EL (cell line): ENCODE measurements at regions not wholly inside any gene's neighbourhood (a gene's known extent, or its start where the extent isn't known, plus 50 kb on each side); places are given as distances from the start of the nearest gene placed in this dataset.

Source experiments
- DNase-seq: peaks from one replicate; pipeline ENCODE4 v3.0.0-alpha.2; 2016

DNA sequence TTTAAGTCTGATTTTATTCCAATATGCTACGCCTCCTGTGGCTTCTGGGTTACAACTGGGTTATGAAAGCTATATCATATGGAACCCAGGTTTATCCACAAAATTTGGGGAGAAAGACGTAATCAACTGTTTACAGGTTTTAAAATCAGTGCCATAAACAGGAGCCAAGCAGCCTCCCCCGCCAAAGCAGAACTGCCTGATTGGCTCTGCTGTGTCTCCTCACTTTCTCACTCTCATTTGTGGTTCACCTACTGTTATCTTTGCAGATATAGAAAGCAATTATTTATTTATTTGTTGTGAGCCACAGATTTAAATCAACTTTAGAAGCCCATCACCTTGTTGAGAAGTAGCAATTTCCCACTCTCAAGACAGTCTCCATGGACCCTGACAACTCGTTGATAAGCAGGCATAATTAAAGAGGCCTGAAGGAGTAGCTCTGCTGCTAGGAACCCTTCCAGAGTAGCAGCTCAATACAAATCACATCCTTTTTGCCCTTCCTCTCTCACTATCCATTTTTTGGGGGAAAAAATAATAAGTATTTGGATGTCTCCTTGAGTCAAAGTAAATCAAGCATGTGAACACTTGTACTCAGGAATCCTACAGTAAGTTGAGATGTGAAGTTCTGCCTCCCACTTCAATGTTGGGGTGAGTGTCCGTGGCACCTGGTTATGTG, 191.0 kb upstream of the CCDC150 start:
- no peak for DNase-seq

DNA sequence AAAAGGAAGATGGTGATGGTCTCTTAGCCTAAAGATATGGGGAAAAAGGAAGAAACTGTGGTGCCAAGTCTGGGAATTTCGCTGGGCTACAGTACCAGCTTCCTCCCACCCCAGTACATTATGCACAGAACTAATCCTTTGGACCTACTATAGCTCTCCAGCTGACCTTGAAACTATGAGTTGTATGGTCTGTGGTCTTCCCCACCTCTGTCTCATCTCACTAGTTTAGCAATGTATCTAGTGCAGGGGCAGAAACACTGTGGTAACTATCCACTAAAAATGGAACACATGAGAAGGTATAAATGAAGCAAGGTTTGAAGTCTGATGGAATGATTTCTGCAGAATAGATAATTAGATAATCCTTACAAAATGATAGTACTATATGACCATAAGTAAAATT, 190.4 kb upstream of the CCDC150 start:
- DNase-seq = no peak

DNA sequence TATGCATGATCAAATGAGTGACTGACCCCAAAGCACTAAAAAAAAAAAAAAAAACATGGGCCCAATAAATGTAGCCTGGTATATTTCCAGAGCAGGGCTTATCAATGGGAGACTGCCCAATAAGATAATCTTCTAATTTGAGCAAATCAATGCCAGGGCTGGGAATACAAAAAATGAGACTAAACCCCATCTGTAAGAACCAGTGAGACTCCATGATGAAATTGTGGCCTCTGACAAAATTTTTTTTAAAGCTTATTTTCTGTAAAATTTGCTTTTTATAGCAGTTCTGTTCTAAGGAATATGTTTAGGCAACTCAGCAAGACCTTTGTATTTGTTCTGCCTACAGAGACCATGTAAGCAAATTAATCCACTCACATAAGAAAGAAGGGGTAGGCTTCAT, 186.8 kb upstream of the CCDC150 start:
- DNase-seq = no peak

DNA sequence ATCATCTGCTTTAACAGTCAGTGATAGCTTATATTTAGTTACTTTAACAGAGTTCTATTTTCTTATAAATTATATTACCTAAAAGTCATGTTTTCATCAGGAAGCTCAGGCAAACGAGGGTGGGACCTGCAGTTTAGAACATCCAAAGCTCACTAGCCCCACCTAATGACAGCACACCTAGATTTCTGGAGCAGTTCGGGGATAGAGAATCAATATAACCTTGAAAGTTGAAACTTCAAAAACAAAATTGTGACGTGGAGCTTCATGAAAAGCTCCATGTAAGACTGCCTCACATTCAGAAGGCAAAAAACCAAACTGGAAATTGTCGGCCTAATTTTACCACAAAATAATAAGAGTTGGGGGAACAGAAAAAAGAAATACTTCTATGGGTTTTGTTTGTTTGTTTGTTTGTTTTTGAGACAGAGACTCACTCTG, 185.9 kb upstream of the CCDC150 start:
- DNase-seq = peak; percentile 47

DNA sequence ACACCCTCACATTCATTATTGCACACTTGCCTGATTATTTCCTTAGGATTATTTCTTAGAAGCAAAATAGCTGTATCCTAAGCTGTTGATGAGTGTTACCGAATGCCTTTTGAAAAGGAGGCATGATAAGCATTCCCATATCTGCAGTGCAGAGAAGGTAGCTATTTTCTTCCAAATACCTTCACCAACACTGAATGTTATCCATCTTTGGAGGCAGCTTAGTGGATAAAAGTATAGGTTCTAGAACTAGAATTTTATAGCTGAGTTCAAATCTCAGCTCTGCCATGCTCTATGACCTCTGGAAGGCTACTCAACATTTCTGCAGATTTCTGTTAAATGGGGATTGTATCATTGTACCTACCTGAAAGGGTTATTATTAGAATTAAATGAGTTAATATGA, 185.0 kb upstream of the CCDC150 start:
- DNase-seq = no peak

DNA sequence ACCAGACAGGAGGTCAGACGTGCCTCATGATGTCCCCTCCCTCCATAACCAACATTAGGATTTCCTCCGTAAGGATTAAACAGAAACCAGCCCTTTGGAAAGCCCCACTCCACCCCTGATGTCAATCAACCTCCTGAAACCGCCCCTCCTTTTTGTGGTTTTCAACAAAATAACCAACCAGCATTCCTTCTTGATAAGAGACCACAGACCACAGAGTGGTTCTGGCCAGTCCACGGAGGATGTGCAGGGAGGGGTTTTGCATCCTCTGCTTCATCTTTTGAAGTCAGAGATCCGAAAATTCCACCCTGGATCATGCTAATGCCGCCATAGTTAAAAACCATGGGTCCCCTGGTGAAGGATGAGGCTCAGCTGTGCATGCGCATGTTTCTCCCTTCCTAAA, 180.0 kb upstream of the CCDC150 start:
- peak; percentile 46 for DNase-seq

DNA sequence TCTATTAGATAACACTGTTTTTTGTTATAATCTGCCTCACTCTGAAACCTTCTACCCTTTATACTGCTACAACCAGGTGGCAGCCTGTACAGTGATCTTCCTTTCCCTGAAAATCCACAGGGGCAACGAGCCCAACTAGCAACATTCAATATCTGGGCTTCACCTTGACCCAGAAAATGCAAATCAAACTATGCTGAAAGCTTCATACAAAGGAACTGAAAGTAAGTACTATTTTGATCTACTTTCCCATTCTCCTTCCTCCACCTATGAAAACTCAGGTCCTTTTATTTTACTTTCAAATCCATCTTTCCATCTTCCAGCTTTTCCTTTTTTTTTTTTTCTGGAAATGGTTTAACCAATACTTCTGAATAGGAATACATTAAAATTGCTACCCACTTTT, 175.8 kb upstream of the CCDC150 start:
- no peak for DNase-seq

DNA sequence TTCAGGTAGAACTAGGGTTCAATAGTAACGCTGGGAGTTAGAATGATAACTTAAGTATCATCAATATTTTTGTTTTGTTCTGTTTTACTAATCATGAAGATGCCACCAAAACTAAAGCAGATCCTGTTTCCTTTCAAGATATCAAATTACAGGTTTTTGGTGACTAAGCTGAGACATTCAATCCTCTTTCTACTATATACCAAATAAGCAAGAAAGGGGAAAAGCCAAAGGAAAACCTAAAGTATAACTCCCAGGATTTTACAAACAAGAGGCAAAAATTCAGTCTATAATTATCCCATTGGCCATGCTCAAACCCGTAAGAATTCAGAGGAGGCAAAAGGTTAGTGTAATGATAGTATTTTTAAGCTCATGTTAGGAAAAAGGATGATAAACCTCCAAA, 175.2 kb upstream of the CCDC150 start:
- no peak for DNase-seq

DNA sequence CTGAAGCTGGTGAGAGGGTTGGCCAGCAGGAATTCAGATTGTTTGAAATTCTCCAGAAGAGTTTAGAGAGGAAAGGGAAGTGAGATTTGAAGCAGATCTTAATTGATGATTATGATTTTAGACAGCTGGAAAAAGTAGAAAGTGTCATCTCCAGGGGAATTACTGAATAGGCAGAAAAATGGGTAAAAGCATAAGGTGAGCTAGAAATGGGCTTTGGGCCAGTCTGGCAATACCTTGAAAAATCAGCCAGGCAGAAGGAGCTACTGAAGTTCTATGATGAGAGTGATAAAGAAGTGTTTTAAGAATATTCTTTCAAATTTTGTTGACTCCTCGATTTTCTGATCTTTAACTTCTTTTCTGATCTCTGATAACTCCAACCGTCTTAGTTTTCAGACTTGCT, 172.9 kb upstream of the CCDC150 start:
- DNase-seq = no peak

DNA sequence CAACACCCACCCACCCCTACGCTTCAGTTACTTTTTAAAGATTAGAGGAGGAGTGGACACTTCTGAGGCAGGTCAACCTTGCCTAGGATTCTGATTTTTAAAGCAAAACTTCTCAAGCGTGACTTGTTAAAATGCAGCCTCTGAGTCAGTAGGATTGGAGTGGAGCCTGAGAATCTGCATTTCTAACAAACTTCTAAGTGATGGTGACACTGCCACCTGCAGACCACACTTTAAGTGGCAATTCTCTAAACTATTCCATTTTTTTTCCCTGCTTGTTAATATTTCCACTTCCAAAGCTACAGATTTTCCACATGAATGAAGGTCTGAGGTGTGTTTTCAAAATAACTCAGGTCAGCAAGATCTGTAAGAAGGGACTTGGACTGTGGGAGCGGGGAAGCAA, 171.1 kb upstream of the CCDC150 start:
- DNase-seq = no peak

DNA sequence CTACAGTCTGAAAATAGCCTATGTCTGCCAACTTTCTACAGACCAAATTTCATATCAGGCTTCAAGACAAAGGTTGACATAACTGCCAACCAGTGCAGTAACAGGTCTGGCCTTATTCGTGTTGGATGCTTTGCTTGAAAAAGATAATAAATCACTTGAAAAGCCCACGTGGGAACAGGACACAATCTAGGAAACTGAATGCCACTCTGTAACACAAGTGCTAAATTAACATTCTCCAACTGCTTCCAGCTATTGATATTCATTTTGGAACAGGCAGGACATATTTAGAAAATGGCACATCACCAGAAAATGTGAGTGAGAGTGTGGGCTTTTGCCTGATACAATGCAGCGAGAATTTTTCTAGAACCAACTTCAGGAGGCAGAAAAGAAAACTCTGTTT, 165.9 kb upstream of the CCDC150 start:
- DNase-seq = no peak

DNA sequence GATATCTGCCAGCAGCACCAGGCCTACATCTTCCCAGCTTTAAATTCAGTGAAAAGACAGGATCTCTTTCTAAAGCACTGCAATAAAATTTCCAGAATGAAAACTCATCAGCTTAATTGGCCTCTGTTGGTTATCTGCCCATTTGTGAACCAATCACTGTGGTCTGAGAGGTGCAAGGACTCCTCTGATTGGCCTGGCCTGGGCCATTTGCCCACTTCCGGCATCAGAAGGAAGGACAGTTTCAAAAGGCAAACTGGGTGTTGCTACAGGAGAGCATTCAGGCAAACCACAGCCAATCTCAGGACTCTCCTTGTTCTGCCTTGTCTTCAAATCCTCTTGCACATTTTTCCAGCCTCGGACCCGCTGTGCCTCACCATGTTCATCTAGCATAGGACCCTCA, 163.9 kb upstream of the CCDC150 start:
- DNase-seq = no peak

DNA sequence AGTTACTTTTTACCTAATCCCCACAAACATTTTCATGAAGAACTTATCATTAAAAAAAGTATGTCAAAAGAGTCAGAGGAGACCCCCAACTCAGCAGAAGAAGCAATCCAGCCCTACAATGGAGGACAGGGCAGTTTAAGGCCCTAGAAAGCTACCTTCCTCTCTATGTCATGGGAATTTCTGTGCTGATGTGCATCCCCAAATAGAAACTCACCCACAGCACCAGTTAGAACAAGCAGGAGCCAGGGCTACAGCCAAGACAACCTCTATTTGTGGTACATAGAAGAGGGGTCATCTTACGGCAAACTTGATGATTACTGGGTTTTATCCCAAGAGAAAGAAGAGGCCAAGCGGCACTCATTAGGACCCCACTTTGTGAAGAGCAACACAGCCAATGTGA, 160.9 kb upstream of the CCDC150 start:
- DNase-seq = no peak

DNA sequence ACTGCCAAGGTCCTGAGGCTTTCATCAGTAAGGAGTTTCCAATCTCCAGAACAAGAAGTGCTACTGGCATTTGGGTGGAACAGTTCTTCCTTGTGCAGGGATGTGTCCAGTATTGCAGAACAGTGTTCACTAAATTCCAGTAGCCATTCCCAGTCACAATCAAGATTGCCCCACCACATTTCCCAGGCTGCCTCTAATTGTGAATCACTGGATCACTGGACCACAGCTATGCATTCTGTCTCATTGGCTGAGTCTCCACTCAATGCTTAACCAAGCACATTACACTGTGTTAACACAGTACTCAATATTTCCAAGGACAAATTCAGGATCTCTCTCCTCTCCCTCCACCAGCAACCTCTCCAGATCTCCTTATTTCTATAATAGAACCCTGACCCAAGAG, 160.2 kb upstream of the CCDC150 start:
- DNase-seq = peak; percentile 82

DNA sequence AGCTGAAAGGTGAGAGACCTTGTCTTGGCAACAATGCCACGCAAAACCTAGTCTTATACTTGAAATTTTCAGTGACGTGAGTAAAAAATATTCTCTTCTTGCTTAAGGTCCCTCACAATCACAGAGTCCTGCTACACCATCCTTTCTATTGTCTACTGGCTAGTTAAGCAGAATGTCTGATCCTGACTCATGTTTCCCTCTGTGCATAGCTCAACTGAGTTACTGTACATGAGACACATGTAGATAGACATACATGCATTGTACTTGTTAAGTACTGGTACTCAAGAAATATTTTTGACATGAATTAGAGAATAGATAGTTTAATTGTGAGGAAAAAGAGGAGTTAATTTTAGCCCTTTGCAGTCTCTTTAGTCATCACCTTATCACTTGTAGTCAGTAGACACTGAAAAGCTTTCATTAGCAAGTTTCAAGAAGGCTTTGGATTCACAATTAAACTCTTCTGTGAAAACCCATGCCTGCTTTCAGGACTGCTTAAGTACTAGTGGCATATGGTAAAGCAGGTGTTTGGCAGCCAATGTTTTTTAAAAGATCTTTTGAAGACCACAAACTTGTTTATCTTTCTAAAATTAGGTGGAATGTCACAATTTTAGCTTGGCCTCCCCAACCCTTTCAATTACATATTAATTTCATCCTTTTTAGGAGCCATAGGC, 158.7 kb upstream of the CCDC150 start:
- peak; percentile 36 for DNase-seq

DNA sequence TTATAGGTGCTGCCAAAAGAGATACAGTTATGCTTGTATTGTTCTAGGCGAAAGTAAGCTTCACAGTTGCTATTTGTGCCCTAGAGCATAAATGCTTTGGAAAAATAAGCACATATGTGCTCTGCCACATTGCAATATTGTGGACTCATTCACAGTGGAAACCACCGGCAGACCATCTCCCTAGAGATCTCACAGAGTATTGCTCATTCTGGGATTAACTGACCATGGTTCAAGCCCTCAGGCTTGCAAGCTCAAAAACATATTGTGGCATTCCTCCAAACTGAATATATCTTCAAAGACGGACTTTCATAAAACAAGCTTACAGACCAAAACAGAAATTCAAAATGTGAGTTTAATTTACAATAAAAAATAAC, 158.2 kb upstream of the CCDC150 start:
- DNase-seq = peak; percentile 92

DNA sequence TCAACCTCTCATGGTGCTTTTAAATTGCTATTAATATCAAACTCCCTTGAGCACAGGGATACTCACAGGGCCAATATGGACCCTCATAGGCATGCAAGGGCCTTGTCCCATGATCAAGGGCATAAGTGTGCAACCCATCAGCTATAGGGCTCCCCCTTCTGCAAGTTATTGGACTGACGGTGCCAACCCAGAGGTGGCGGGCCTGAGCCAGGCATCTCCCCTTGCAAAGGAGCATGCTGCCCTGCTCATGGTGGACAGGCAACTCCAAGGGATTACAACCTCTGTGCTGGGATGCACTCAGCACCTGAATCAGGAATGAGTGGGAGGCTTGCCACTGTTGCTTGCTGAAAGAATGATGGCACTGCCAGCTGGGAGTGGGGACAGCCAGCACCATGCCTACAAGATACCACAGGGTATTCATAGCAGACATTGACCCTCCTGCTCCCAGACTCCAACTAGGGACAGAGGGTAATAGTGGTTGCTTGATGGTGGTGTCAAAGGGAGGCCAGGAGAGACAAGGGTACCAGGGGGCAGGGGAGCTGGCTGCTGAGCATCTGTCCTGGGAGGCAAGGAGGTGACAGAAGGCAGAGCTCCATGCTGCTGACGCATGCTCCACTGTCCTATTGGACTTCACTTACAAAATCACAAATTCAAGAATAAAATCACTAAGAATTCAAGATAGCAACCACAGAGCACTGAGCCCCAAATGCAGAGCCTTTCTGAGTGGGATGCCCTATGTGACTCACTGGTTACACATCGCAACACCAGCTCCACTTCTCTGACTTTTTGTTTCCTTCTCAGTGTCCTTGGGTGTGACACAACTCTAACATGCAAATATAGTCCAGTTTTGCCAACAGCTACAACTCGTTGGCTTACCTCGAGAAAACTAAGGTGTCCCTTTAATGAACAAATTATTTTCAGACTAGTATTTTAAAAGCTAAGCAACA, 157.1 kb upstream of the CCDC150 start:
- DNase-seq = peak; percentile 80

DNA sequence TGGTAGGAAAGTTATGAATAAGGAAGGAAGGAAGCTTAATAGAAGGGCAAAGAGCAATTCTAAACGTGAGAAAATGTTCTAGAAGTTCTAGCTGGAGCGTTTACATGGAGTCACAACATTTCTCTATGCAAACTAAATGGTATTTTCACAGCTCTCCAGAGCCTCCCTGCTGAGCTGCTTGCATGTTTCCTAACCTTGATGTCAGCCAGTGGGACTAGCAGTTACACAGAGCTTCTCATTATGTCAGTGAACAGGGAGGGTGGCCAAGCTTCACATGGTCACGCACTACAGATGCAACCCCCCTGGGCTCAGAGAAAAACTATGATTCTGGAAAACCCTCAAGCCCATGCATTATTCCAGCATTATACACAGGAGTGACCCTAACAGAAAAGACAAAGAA, 153.4 kb upstream of the CCDC150 start:
- DNase-seq = no peak

DNA sequence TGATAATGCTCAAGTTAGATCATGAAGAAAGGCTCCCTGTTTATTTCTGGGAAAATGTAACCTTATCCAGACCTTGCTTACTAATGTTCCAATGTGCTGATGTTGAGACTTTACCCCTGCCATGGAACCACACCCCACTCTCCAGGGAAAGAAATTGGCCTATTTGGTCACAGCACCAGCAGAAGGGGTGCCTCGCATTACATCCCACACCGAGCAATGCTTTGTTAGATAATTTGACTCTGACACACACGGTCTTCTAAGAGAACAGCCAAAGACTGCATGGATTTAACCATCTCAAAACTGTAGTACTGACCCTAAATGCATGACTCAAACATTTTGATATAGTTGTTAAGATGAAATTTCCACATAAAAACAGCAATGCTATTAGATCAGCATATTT, 152.1 kb upstream of the CCDC150 start:
- peak; percentile 6 for DNase-seq

DNA sequence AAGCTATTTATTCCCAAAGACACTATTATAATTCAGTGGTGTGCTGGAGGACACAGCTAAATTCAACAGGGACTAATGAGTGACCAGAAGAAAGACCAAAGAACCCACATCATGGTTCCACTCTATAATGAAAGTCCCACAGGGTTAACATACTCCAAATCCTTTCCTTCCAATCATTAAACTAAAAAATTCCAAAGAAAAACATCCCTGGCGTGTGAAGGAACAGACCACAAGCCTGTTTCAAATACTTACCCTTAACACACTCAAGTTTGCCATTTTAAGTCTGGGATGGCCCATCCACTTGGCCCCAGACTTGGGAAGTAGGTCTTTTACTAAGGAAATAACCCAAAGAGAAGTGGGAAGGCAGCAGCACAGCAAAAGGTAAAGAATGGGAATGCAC, 150.1 kb upstream of the CCDC150 start:
- DNase-seq = no peak

DNA sequence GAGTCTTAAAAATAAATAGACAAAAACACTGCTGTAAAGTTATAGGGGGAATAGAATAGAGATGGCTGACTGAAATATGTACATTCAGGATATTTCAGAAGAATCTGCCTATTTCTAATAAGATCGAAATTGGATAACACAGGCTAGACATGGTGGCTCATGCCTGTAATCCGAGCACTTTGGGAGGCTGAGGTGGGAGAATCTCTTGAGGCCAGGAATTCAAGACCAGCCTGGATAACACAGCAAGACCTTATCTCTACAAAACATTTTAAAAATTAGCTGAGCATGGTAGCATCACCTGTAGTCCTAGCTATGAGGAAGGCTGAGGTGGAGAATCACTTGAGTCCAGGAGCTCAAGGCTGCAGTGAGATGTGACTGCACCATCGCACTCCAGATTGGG, 146.6 kb upstream of the CCDC150 start:
- DNase-seq = no peak

DNA sequence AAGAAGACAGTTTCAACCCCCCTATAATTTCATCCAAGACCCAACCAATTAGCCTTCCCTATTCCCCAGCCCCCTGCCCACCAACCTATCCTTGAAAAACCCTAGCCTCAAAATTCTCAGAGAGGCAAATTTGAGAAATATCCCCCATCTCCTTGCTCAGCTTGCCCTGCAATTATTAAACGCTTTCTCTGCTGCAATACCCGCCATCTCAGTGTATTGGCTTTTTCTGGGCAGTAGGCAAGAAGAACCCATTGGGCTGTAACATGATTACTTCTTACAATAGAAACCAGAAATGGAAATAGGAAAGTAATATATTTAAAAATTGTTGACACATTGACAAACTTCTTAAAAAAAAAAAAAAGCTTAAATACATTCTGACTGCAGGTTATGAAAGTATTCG, 140.6 kb upstream of the CCDC150 start:
- no peak for DNase-seq

DNA sequence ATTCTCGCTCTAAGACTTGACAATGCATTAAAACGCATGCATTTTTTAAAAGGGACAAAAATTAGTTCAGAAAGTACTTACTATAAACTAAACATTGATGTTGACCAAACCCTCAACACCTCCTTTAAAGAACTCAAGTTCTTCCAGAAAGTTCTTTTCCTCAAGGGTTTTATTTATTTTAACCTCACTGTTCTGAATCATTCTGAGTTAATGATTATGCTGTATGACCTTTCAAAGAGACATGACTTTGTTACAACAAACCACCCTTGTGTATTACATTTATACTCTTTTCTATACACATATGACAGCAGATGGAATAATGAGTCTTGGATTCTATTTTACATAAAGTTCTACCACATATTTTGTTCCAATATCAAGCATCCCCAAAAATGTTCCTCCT, 139.8 kb upstream of the CCDC150 start:
- no peak for DNase-seq
